Right renal pelvis (tissue), 4 donors: ENCODE measurements at regions not wholly inside any gene's neighbourhood (a gene's known extent, or its start where the extent isn't known, plus 50 kb on each side); places are given as distances from the start of the nearest gene placed in this dataset.
A peak's percentile ranks its signal among the peaks of the same experiment; 100 is the strongest.
"Not testable (repeated sequence)": the region's sequence is repeated elsewhere in the genome, so short reads cannot be mapped to it uniquely, and the experiment has no call there.

Experiments
- DNase-seq, 4 donors: peaks; one replicate each; pipeline ENCODE4 v3.0.0-alpha.2; 2013; ENCODE audit warnings: low read depth in 4 of 4, low spot score in 3 of 4, missing footprints in 1 of 4

- no peak for DNase-seq
These were observed 299.8 kb downstream of the MIAT start for GRCh38 chr22:26957176-26957575.

GRCh38 chr22:26957897-26958296 lies 300.5 kb downstream of the MIAT start:
- no peak for DNase-seq

GRCh38 chr22:26958378-26958777 lies 301.0 kb downstream of the MIAT start:
- DNase-seq = no peak

GRCh38 chr22:26964642-26965041 lies 307.3 kb downstream of the MIAT start:
- DNase-seq = no peak

GRCh38 chr22:26967282-26967681 lies 309.9 kb downstream of the MIAT start:
- DNase-seq = no peak

GRCh38 chr22:26968859-26969523 lies 311.6 kb downstream of the MIAT start:
- DNase-seq = no peak

GRCh38 chr22:26970809-26971394 lies 313.5 kb downstream of the MIAT start:
- DNase-seq = no peak

GRCh38 chr22:26972286-26972685 lies 314.9 kb downstream of the MIAT start:
- DNase-seq = no peak

GRCh38 chr22:26972915-26973314 lies 315.5 kb downstream of the MIAT start:
- DNase-seq = not testable (repeated sequence)

- DNase-seq = no peak
These were observed 316.6 kb downstream of the MIAT start for GRCh38 chr22:26974034-26974433.

- no peak for DNase-seq
These were observed 317.8 kb downstream of the MIAT start for GRCh38 chr22:26974914-26975803.

- no peak for DNase-seq
These were observed 318.5 kb downstream of the MIAT start for GRCh38 chr22:26975865-26976264.

- DNase-seq = no peak
These were observed 320.5 kb downstream of the MIAT start for GRCh38 chr22:26977741-26978376.

GRCh38 chr22:26979294-26979693 lies 321.9 kb downstream of the MIAT start:
- DNase-seq = no peak

- no peak for DNase-seq
These were observed 323.7 kb downstream of the MIAT start for GRCh38 chr22:26981111-26981510.

GRCh38 chr22:26981541-26981940 lies 324.2 kb downstream of the MIAT start:
- no peak for DNase-seq

GRCh38 chr22:26983311-26983710 lies 325.9 kb downstream of the MIAT start:
- no peak for DNase-seq

GRCh38 chr22:26985206-26985605 lies 327.8 kb downstream of the MIAT start:
- no peak for DNase-seq

GRCh38 chr22:26985931-26986782 lies 328.8 kb downstream of the MIAT start:
- peak in 2 of 4 donors; percentile 17 to 26 for DNase-seq

- no peak for DNase-seq
These were observed 329.5 kb downstream of the MIAT start for GRCh38 chr22:26986884-26987283.
